ENCODE measurements at regions not wholly inside any gene's neighbourhood (a gene's known extent, or its start where the extent isn't known, plus 50 kb on each side); places are given as distances from the start of the nearest gene placed in this dataset.
"Not testable (repeated sequence)": the region's sequence is repeated elsewhere in the genome, so short reads cannot be mapped to it uniquely, and the experiment has no call there.

- Histone ChIP-seq H3K27ac (ENCODE audit: low read depth in 2 of 2, low read length in 1 of 2) (no peak overlapping the region), H4K20me1 (ENCODE audit: insufficient read depth) (no peaks in the 10 kb centered on the region), H3K36me3 (replicated peaks in 1 of 2; ENCODE audit: control insufficient read depth in 1 of 2, insufficient read depth in 2 of 2, low read length in 1 of 2) (no peaks in the 10 kb centered on the region), H3K9ac (no peak overlapping the region), H3K9me3 (peaks cover 4% of the 10 kb centered on the region; the same call in 1 of the 2 replicates), H3K79me2 (ENCODE audit: insufficient read depth) (no peaks in the 10 kb centered on the region), H3K4me3 (ENCODE audit: low read depth in 2 of 2, low read length in 1 of 2) (no peak overlapping the region), H2AFZ (ENCODE audit: low read depth) (no peak overlapping the region), H3K27me3 (ENCODE audit: insufficient read depth) (no peaks in the 10 kb centered on the region), H3F3A (replicated peaks; ENCODE audit: insufficient read depth) (no peaks in the 10 kb centered on the region), H3K4me2 (no peak overlapping the region), H3K4me1 (ENCODE audit: control insufficient read depth in 1 of 2, insufficient read depth in 2 of 2, low read depth in 1 of 2, low read length in 1 of 2) (no peaks in the 10 kb centered on the region), H3K9me2 (no peaks in the 10 kb centered on the region)
- WGBS (ENCODE audit: low lambda C conversion rate) = 47% methylated on average over 1 of the region's 1 CpG
- no peak for TF ChIP-seq TAF1 (IDR thresholded peaks at IDR 0.05; ENCODE audit: borderline replicate concordance, low read depth, low read length)
- TF ChIP-seq FOSL2 (IDR thresholded peaks at IDR 0.05; ENCODE audit: borderline replicate concordance, low read depth) = no peak
- TF ChIP-seq SIN3A (IDR thresholded peaks at IDR 0.05; ENCODE audit: borderline replicate concordance, low read depth, low read length) = no peak
- no peak for TF ChIP-seq REST (IDR thresholded peaks at IDR 0.05; ENCODE audit: low read depth, low read length)
- TF ChIP-seq RXRA (IDR thresholded peaks at IDR 0.05; ENCODE audit: borderline replicate concordance, low read depth) = no peak
- TF ChIP-seq ELF1 (IDR thresholded peaks at IDR 0.05) = no peak
- no peak for TF ChIP-seq NRF1 (IDR thresholded peaks at IDR 0.05; ENCODE audit: low read depth, low read length)
- no peak for TF ChIP-seq RCOR1 (IDR thresholded peaks at IDR 0.05; ENCODE audit: low read length)
- no peak for TF ChIP-seq YY1 (IDR thresholded peaks at IDR 0.05; ENCODE audit: low read depth)
- no peak for TF ChIP-seq MXI1 (IDR thresholded peaks at IDR 0.05; ENCODE audit: low read depth, low read length)
- TF ChIP-seq GATA2 (CRISPR knock-in tag; IDR thresholded peaks at IDR 0.05) = no peak
- no peak for TF ChIP-seq POLR2AphosphoS5 (IDR thresholded peaks at IDR 0.05; ENCODE audit: low read depth, low read length)
- TF ChIP-seq MAX (IDR thresholded peaks at IDR 0.05; ENCODE audit: low read depth) = no peak
- TF ChIP-seq CTCF (IDR thresholded peaks at IDR 0.05) = no peak
- TF ChIP-seq TCF12 (IDR thresholded peaks at IDR 0.05) = no peak
- POLR2A ChIA-PET = no interaction called here
- no peak for DNase-seq
- CTCF ChIA-PET = no interaction called here
These were observed 486.2 kb downstream of the DMAC1 start for GRCh38 chr9:7313389-7313788.

GRCh38 chr9:7309051-7309450 is 490.5 kb downstream of the DMAC1 start:
- H3K27ac ChIP-seq (ENCODE audit: low read depth in 2 of 2, low read length in 1 of 2); H3F3A ChIP-seq (replicated peaks; ENCODE audit: insufficient read depth); POLR2A ChIA-PET; H3K9me2 ChIP-seq; H3K4me1 ChIP-seq (ENCODE audit: control insufficient read depth in 1 of 2, insufficient read depth in 2 of 2, low read depth in 1 of 2, low read length in 1 of 2); H3K79me2 ChIP-seq (ENCODE audit: insufficient read depth); CTCF ChIA-PET; H2AFZ ChIP-seq (ENCODE audit: low read depth); H3K9ac ChIP-seq; H3K27me3 ChIP-seq (ENCODE audit: insufficient read depth); H3K4me3 ChIP-seq (ENCODE audit: low read depth in 2 of 2, low read length in 1 of 2); H4K20me1 ChIP-seq (ENCODE audit: insufficient read depth); H3K9me3 ChIP-seq; H3K4me2 ChIP-seq; DNase-seq; H3K36me3 ChIP-seq (replicated peaks in 1 of 2; ENCODE audit: control insufficient read depth in 1 of 2, insufficient read depth in 2 of 2, low read length in 1 of 2): not testable (repeated sequence)
- WGBS (ENCODE audit: low lambda C conversion rate) = 43% methylated on average over 7 of the region's 7 CpGs

Data from SK-N-SH (cell line).